ENCODE measurements at regions not wholly inside any gene's neighbourhood (a gene's known extent, or its start where the extent isn't known, plus 50 kb on each side); places are given as distances from the start of the nearest gene placed in this dataset.

DNA sequence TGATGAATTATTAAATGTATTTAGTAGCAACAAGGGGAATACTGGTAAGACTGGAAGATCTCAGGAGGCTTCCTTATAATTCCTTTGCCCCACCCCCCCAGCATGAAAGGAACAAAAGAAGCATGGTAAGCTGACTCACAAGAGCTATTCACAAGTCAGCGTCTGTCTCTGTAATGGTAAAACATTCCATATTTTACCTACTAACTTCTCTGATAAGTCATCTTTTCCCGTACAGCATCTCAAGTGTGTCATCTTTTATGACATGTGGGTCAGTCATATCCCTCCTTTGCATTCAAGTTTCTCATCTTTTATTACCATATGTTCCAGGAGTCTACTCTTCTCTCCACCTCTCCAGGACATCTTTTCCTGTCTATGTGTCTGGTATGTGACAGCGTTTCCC, 241.3 kb downstream of the PLA2G4A start:
- TF ChIP-seq, protein P1, sequence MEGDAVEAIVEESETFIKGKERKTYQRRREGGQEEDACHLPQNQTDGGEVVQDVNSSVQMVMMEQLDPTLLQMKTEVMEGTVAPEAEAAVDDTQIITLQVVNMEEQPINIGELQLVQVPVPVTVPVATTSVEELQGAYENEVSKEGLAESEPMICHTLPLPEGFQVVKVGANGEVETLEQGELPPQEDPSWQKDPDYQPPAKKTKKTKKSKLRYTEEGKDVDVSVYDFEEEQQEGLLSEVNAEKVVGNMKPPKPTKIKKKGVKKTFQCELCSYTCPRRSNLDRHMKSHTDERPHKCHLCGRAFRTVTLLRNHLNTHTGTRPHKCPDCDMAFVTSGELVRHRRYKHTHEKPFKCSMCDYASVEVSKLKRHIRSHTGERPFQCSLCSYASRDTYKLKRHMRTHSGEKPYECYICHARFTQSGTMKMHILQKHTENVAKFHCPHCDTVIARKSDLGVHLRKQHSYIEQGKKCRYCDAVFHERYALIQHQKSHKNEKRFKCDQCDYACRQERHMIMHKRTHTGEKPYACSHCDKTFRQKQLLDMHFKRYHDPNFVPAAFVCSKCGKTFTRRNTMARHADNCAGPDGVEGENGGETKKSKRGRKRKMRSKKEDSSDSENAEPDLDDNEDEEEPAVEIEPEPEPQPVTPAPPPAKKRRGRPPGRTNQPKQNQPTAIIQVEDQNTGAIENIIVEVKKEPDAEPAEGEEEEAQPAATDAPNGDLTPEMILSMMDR (IDR thresholded peaks at IDR 0.05), result no peak
- no peak for TF ChIP-seq ZFX (IDR thresholded peaks at IDR 0.05; ENCODE audit: borderline replicate concordance)

Data from 22Rv1 (cell line).